Heart left ventricle (tissue), 13 donors: ENCODE measurements at regions not wholly inside any gene's neighbourhood (a gene's known extent, or its start where the extent isn't known, plus 50 kb on each side); places are given as distances from the start of the nearest gene placed in this dataset.

Source experiments
- POLR2A ChIP-seq, 2 donors: fragments of 450-650 bp; IDR thresholded peaks; one replicate each; pipeline ENCODE4 v1.6.1; 2017; ENCODE audit warnings: antibody characterized with exemption in 2 of 2, mild to moderate bottlenecking in 2 of 2, moderate library complexity in 2 of 2
- TF ChIP-seq, protein P1 (sequence below), 12 donors: fragments of 200-600 bp; sonication (generic) in 4 of 12; IDR thresholded peaks; one replicate each; pipeline versions ENCODE4 v1.5.0 to v1.8.0; 2018 to 2022; ENCODE audit warnings: antibody characterized with exemption in 12 of 12, mild to moderate bottlenecking in 5 of 12
- donor health status: ischemic (EF 13 %, LVEDD 7.1; RV severe dilation, severe dysfunction).
- donor health status: DM: no; HTN: yes; CAD: no.
- donor health status: DM: no; HTN: no; CAD: no.
- donor health status: ischemic (EF 25% LVEDD 6.9; RV normal size, moderate dysfunction).
- donor health status: ischemic (EF 25% LVEDD 5.7; RV mildly dilated, moderate dysfunction).
- donor health status: ischemic (EF 35%, LVEDD 5.7; RV mildly dilated, moderate dysfunction).
- donor health status: nonischemic (EF 11% LVEDD 7.7; RV severe dilation, severe dysfunction).
- donor health status: DM: yes; HTN: yes; CAD: no.
- donor health status: PGD.
- donor health status: ischemic (EF 29% LVEDD 5.4; RV normal size, mild dysfunction).
- donor health status: nonischemic (EF 23%, LVEDD 6.1; RV moderate dilation, normal function).

DNA sequence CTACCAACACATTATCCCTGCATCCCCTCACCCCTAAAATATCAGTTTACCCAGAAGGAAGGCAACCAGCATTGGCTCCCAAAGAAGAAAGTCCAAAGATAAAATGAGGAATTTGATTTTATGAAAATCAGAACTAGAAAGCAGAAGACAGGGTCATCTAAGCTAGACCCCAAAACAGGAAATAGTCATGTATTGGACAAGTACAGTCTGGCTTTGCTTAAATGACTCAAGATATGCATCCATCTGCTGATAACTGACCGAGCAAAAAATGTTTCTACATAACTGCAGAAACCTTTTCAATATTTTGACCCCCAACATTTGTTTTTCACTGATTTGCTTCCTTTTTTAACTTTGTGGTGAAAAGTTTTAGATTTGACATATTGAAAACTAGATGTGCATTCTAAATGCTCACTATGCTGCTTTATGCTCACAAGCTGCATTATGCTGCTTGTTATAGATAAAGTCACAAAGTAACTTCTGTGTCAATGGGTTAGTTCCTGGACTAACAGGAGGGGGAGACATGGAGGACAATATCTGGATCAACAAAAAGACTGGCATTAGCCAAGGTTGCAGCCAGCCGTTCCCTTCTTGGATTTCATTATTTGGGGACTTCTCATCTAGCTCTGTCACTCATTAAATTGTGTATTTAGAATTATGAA, 227.0 kb downstream of the INHBA start:
- TF ChIP-seq, protein P1, sequence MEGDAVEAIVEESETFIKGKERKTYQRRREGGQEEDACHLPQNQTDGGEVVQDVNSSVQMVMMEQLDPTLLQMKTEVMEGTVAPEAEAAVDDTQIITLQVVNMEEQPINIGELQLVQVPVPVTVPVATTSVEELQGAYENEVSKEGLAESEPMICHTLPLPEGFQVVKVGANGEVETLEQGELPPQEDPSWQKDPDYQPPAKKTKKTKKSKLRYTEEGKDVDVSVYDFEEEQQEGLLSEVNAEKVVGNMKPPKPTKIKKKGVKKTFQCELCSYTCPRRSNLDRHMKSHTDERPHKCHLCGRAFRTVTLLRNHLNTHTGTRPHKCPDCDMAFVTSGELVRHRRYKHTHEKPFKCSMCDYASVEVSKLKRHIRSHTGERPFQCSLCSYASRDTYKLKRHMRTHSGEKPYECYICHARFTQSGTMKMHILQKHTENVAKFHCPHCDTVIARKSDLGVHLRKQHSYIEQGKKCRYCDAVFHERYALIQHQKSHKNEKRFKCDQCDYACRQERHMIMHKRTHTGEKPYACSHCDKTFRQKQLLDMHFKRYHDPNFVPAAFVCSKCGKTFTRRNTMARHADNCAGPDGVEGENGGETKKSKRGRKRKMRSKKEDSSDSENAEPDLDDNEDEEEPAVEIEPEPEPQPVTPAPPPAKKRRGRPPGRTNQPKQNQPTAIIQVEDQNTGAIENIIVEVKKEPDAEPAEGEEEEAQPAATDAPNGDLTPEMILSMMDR (IDR thresholded peaks at IDR 0.05) = no peak
- TF ChIP-seq POLR2A (IDR thresholded peaks at IDR 0.05) = no peak
